ENCODE measurements at regions not wholly inside any gene's neighbourhood (a gene's known extent, or its start where the extent isn't known, plus 50 kb on each side); places are given as distances from the start of the nearest gene placed in this dataset.
"Not testable (repeated sequence)": the region's sequence is repeated elsewhere in the genome, so short reads cannot be mapped to it uniquely, and the experiment has no call there.

DNA sequence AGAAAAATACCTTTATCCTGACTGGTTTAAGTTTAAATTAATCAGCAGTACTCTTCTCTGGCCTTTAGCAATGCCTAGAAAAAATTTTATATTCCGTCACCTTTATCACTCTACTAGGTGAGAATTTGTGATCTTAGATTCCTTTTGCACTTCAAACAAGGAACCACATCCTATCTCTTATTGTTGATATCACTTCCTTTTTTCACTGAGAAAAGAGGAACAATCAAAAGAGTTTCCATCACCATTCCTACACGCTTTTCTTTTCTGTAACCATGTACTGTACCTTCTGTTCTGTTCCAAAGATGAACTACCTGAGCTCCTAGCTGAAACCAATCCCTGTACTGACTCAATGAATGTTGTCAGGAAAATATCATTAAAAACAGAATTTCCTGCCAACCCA, 1379.0 kb upstream of the MIR17HG start:
- ATAC-seq (no peak), DNase-seq (no peak)

DNA sequence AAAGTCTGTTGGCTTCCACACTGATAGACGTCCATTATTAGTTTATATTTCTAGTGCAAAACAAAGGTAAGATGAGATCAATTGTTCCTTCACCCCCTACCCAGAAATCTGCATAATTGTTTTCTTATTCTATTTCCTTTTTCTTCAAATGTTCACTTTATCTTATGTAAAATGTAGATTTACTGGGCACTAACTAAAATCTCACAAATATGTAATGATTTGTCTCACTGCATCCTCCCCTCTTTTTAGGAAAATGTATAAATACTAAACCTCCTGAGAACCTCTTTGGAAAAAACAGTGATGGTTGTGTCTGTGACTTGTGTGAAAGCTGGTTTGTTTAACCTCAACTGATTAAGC, 1377.2 kb upstream of the MIR17HG start:
- DNase-seq (no peak), ATAC-seq (no peak)

DNA sequence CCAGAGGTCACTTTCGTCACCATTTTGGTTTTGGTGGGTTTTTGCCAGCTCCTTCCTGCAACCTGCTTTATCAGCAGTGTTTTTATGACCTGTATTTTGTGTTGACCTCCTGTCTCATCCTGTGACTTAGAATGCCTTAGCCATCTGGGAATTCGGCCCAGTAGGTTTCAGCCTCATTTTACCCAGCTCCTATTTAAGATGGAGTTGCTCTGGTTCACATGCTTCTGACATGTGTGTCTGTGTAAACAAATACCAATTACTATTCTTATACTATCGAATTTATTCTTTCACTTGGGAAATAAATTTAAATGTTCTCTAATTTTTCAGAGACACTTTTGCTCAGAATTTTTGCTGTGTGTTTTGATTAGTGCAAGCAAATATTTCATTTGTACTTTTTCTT, 1370.3 kb upstream of the MIR17HG start:
- DNase-seq: no peak
- no peak for ATAC-seq

DNA sequence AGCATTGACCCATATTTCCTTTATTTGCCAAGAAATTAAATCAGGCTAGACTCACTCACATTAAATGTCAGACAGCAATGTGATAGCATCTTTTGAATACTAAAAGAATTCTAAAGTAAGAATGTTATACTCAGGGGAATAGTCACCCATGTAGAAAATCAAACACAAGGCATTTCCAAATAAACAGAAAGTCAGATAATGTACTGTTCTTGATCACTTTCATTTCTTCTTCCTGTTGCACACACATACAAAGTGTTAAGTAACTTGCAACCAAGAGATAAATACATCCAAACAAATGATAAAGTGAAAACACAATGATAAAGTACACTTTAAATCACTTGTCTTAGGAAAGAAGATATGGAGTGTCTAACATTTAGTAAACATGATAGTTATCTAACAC, 1366.6 kb upstream of the MIR17HG start:
- ATAC-seq: no peak
- DNase-seq: no peak

DNA sequence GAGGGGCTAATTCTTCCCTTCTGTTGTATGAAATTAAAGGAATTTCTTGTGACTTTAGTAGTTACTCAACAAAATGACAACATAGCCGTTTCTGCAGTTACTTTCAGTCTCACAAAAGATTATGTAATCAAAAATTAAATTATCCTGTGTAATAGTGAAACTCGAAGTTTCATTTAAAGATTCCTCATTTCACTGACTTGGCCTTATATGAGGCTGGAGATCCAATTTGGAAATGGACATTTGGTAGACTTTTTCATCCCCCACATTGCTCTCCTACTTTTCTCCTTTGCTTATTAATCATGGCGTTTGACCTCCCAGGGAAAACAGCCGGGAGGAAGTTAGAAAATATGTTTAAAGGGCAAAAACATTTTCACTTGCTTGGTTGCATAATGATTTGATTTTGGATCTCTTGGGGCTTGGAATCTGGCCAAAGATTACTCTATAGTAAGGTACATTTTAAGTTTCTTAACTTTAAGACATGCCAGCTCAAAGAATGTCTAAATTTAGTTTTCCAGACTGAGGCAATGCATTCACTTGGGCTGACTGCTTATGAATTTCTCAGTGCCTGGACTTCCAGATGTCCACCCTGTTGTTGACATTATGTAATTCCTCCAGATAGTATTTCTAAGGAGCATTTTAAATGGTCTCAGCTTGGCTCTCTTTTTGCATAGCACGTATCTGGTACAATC, 1364.9 kb upstream of the MIR17HG start:
- ATAC-seq: no peak
- DNase-seq: no peak

DNA sequence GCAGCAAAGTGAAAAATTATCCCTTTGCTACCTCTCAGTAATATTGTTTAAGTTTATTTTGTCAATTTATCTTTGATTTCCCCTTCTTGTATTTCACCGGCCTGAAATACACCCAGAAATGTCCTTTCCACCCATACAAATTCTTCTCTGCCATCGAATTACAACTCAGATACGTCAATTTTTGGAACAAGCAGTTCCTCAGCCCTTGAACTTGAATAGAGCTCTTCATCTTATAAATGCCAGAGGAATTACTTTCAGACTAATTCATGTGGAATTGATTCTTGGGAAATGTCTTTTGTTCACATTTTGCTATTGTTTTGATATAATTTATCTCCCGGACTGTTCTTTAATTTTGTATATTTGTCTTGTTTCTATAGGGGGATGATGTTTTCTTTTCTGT, 1359.3 kb upstream of the MIR17HG start:
- DNase-seq (no peak), ATAC-seq (no peak)

DNA sequence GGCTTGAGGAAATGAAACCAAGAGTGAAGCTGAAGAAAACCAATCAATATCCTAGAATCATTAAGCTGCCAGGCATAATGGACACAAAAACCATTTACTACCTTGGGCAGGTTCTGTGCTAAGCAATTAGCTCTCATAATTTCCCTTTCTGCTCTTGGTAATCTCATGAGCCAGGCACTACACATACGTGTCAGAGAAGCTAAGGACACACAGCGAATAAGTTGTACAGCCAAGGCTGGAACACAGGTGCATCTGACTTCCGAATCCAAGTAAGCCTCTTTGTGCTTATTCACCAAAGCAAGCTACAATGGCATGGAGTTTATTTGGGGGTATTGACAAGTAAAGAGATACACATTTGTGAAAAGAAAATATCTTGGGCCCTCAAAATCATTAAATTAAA, 1343.9 kb upstream of the MIR17HG start:
- DNase-seq (no peak), ATAC-seq (no peak)

DNA sequence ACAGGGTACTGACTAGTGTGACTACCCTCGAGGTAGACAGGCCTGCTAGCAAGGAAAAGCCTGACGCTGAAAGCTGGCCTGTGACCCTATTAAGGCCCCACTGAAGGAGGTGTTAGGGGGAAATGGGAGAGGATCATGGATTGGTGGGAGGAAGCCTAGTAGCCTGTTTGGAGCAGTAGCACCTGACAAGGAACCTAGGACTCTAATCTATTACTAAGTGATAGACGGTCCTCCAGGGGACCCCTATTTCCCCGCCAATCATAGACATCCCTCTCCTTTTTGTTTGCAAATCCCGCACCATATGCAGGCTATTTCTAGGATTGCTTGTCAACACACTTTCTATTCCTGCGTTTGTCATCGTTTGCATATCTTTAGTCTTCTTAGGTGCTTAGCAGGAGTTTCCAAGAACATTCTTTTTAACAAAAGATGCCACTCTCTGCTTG, 1338.8 kb upstream of the MIR17HG start:
- no peak for ATAC-seq
- DNase-seq: no peak

DNA sequence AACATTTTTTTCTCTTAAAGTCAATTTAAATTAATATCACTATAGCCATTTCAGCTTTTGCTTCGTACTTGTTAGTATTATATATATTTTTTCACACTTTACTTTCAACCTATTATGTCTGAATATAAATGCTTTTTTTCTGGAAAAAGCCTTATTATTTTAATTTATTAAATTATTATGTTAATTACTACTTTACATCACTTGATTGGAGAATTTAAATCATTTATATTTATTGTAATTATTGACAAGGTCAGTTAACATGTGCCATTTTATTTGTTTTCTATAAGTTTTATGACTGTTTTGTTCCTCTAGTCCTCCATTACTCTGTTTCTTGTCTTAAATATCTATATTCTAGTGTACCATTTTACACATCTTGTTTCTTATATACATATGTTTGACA, 1333.4 kb upstream of the MIR17HG start:
- DNase-seq (no peak), ATAC-seq (no peak)

DNA sequence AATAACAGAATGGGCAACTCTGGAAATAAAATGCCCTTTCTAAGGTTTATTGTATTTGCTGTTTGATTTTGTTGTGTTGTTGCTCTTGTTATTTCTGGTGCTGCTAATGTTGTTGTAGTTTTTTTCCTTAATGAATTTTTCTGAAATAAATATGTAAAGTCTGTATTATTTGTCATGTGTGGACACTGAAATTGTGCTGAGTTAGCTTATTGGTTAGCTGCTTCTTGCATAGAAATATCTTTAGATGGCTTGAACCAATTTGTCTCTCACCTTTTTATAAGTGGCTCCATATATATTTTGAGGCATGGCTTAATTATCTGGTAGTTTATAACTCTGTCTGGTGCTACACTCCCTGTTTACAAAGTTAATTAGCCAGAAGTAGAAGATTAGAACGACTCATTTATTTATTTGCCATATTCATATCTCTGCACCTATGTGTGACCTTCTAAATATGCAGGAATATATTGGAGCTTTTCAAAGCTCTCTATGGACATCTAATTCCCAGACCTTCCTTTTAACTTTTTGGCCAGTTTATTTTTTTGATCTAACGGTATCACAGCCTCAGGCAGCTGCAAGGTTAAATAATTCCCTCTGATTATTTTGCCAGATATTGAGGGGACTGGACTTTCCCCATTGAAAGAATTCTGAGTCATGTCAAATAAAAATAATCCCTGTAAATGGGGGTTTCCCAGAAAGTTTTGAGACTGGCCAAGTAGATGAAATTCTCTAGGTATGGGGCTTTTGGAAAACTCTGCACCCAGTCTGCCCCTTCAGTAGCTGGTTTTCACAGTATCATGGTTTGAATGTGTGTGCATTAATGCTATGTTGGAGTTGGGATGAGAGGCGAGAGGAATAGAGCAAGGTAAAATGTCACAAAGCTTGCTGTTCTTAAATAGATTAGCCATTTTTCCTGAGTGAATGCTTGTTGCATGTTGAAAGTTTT, 1331.7 kb upstream of the MIR17HG start:
- DNase-seq (no peak), ATAC-seq (no peak)

DNA sequence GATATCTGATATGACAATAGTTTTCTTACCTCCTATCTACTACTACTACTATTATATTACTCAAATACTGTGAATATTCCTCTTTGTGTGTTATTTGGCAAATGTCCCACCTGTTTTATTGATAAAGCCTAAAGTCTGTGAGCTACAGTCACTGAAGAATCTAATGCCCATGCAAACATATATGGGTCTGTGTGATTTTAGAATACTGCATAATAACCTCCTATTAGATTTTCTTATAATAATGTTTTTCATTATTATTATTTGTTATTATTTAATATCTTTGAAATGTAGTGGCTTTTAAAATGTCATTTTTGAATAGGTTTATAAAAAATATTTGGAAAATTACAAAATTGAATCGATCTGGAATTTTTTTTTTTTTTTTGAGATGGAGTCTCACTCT, 1330.8 kb upstream of the MIR17HG start:
- DNase-seq (no peak), ATAC-seq (no peak)

DNA sequence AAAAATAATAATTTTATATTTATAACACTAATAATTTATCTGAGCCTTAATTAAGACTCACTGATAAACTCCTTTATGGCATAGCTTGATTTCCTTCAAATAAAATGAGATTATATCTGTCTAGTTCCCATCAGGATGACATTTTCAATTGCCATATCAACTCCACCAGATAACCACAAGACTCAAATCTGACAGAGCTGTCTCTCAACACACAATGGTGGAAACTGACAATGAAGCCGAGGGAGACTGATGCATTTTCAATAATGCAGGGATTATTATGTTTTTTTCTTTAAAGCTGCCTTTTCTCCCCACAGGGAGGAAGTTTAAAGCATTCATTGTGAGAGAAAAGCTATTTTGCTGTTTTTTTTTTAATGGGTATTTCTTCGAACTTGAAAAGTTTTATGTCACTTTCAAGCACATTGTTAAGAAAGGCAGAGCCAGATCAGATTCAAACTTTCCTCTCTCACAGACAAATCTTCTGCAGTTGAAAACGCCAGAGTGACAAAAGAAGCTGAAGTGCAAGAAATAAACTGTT, 1326.9 kb upstream of the MIR17HG start:
- DNase-seq (no peak), ATAC-seq (no peak)

DNA sequence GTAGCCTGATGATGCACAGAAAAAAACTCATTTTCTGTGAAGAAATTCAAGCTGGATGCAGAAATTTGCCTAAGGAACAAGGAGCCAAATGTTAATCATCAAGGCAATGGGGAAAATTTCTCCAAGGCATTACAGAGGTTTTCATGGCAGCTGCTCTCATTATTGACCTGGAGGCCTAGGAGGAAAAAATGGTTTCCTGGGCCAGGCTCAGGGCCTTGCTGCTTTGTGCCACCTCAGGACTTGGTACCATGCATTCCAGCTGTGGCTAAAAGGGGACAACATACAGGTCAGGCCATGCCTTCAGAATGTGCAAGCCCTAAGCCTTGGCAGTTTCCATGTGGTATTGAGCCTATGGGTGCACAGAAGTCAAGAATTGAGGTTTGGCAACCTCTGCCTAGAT, 1320.1 kb upstream of the MIR17HG start:
- ATAC-seq: no peak
- DNase-seq: no peak

DNA sequence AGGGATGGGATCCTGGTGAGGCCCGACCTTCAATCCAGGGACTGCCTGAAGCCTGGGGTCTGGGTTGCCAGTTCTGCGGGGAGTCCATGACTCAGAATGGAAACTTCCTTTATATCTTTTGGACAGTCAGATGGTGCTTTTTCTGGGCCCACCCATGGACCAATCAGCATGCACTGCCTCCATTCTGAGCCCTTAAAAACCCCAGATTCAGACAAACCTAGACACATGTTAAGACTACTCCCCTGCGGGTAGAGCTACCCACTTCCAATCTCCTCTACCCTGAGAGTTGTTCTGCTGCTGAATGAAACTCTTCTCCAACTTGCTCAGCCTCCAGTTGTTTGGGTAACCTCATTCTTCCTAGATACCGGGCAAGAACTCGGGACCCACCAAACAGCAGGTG, 1315.2 kb upstream of the MIR17HG start:
- ATAC-seq: no peak

DNA sequence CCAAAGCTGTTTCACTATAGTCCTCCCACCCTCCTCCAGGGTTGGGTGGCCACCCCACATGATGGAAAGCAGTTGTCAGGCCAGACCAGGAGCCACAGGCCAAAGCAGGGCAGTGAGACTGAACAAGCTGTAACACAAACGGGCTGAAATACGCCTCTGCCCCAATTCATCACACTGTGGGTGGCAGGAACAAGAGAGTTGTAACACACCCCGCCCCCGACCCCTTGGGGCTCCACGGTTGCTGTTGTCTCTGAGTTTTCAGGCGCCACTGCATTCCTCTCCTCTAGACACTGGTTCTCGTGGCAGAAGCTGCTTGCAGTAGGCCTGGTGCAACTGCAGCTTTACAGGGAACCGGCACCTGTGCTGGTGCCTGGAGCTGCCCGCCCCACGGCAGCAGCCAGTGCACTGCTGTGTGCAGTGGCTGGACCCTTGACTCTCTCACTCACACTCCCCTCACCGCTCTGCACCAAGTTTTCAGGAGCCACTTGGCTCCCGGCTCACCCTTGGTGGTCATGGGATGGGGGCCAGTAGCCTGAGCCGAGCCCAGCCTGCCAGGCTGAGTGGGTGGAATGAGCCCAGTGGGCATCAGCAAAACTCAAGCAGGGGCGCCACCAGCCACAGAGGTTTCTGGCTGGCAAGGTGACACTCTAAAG, 1314.5 kb upstream of the MIR17HG start:
- DNase-seq (no peak), ATAC-seq (no peak)

More for the DNA sequence above, 1315.2 kb upstream of the MIR17HG start:
- DNase-seq: no peak

DNA sequence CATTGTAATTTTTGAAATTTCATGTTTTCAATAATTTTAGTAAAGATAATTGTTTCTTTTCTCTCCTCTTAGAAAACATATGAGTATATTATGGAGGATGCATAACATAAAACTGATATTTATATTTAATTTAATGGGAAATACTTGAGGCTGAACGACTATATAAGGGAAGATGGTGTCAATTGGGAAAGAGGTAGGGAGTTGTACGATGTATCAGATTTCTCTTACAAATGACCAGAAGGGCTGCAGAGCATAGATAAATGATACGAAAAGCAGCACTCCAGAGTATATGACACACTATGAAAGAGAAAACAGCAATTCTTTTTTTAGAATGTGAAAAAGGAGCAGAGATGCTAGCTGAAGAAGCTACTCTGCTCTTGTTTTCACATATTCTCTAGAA, 1308.0 kb upstream of the MIR17HG start:
- ATAC-seq: no peak

DNA sequence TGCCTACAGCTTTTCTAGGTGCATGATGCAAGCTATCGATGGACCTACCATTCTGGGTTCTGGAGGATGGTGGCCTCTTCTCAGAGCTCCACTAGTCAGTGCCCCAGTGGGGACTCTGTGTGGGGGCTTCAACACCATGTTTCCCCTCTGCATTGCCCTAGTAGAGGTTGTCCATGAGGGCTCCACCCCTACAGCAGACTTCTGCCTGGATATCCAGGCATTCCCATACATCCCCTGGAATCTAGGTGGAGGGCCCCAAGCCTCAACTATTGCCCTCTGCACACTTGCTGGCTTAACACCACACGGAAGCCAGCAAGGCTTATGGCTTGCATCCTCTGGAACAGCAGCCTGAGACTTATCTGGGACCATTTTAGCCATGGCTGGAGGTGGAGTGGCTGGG, 1299.9 kb upstream of the MIR17HG start:
- no peak for ATAC-seq

More for the DNA sequence above, 1308.0 kb upstream of the MIR17HG start:
- DNase-seq: no peak

DNA sequence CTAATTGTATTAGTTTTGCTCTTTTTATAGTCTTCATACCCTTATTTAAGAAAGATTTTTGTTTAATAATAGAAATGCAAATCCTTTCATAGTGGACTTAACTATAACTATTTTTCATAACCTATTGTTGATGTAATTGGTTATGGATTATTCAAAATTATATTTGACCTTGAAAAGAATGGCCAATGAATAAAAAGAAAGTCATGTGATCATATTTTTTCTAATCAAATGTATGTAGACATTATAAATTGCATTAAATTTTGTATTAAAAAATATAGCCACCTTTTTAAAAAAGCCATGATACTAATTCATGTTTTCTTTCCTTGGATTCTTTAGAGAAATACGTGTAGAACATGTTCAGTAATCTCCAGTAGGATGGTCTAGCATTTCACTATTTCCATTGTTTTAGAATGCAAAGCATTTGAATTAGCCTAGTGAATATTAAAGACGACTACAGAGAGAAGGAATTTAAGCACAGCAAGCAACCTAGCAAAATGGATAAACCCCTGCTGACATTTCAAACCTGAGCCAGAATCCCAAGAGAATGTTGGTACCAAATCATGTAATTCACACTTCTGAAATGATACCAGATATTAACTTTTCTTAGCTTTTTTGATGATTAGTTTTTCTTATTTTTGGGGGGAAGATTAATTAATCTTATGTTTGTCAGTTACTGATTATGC, 1297.4 kb upstream of the MIR17HG start:
- no peak for ATAC-seq

More for the DNA sequence above, 1299.9 kb upstream of the MIR17HG start:
- no peak for DNase-seq

DNA sequence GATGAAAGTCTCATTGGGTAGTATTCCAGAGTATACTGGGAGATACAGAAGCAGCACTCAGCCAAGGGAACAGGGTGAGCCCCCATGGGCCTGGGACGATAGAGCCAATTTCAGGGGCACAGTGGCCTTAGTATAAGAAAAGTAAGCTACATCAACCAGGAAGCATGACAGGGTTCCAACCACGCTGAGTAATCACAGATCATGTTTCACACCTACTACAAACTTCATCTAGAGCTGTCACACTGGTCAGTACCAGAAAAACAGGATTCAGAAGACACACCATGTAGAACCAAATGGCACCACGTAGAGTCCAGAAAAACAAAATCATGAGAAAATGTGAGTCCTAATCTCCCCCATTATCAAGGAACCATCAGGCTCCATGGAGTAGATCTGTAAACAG, 1292.4 kb upstream of the MIR17HG start:
- DNase-seq (no peak), ATAC-seq (no peak)

More for the DNA sequence above, 1297.4 kb upstream of the MIR17HG start:
- no peak for DNase-seq

DNA sequence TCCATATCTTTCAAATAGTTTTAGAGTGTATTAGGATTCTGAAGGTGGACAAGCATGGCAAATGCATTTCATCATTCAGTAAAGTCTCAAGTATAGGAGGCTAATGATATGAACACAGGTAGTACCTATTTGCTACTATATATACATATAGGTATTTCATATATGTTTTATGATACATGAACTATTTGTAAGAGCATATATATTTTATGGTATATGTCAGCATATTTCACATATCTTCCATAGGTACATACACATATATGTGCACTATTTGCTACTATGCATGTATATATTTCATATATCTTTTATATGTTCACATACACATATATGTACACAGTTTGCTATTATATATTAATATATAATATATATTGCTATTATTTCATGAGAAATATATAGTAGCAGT, 1291.7 kb upstream of the MIR17HG start:
- DNase-seq: no peak
- ATAC-seq: no peak

DNA sequence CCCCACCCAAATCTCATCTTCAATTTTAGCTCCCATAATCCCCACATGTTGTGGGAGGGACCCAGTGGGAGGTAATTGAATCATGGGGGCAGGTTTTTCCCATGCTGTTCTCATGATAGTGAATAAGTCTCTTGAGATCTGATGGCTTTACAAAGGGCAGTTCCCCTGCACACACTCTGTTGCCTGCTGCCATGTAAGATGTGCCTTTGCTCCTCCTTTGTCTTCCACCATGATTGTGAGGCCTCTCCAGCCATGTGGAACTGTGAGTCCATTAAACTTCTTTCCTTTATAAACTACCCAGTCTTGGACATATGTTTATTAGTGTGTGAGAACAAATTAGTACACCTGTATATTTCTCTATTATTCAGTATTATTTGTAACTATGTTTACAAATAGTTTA, 1283.3 kb upstream of the MIR17HG start:
- not testable (repeated sequence) for ATAC-seq, DNase-seq

DNA sequence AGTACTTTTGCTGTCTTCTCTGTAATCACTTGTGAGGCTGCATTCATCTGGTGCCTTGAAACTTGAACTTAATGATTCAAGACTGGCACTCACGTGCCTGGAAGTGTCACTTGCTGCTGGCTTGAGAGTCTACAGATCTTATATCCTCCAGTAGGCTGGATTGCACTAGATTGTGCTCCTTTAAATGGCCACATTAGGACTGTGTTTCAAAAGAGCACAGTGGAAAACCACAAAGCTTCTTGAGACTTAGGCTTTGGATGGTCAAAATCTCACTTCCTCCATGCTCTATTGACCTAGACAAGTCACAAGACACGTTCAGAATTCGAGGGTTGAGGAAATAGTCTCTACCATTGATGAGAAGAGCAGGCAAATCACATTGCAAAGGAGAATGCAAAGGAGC, 1278.8 kb upstream of the MIR17HG start:
- no peak for ATAC-seq

More for the DNA sequence above, 1278.8 kb upstream of the MIR17HG start:
- DNase-seq: no peak

All from stimulated activated naive CD8-positive, alpha-beta T cell treated with anti-CD3 and anti-CD28 coated beads, Interleukin-15, Interleukin-2, amounts not matched to agents 100 U/mL and 50 U/mL, for 24 hours (primary cell).